SH-SY5Y (cell line): ENCODE measurements at regions not wholly inside any gene's neighbourhood (a gene's known extent, or its start where the extent isn't known, plus 50 kb on each side); places are given as distances from the start of the nearest gene placed in this dataset.

ENCODE experiments used
- GATA2 ChIP-seq: IDR thresholded peaks from 2 replicates; pipeline ENCODE4 v1.6.1; 2011; ENCODE audit warnings: mild to moderate bottlenecking, low read depth, low read length
- GATA3 ChIP-seq: IDR thresholded peaks from 2 replicates; pipeline ENCODE4 v1.6.1; 2011; ENCODE audit warnings: low read depth, mild to moderate bottlenecking, low read length, moderate library complexity

- no peak for TF ChIP-seq GATA3
- no peak for TF ChIP-seq GATA2
Measured at GRCh38 chrX:124717537-124717936, 371.2 kb downstream of the SH2D1A start.

GRCh38 chrX:124719060-124719459, 372.7 kb downstream of the SH2D1A start:
- TF ChIP-seq GATA2 (no peak), GATA3 (no peak)

GRCh38 chrX:124720532-124720931, 374.2 kb downstream of the SH2D1A start:
- no peak for TF ChIP-seq GATA2
- no peak for TF ChIP-seq GATA3

GRCh38 chrX:124725502-124725901, 379.1 kb downstream of the SH2D1A start:
- no peak for TF ChIP-seq GATA2
- no peak for TF ChIP-seq GATA3

GRCh38 chrX:124726292-124726691, 379.9 kb downstream of the SH2D1A start:
- TF ChIP-seq GATA2 (no peak), GATA3 (no peak)

GRCh38 chrX:124726881-124727280, 380.5 kb downstream of the SH2D1A start:
- TF ChIP-seq GATA2 (no peak), GATA3 (no peak)

GRCh38 chrX:124736553-124737270, 390.3 kb downstream of the SH2D1A start:
- TF ChIP-seq GATA3 (no peak), GATA2 (no peak)

- TF ChIP-seq GATA3 (no peak), GATA2 (no peak)
Measured at GRCh38 chrX:124737771-124738170, 391.4 kb downstream of the SH2D1A start.

GRCh38 chrX:124747295-124747694, 400.9 kb downstream of the SH2D1A start:
- TF ChIP-seq GATA3 (no peak), GATA2 (no peak)

- TF ChIP-seq GATA2 = no peak
- no peak for TF ChIP-seq GATA3
Measured at GRCh38 chrX:124764354-124764753, 418.0 kb downstream of the SH2D1A start.

- no peak for TF ChIP-seq GATA3
- TF ChIP-seq GATA2 = no peak
Measured at GRCh38 chrX:124769166-124769565, 422.8 kb downstream of the SH2D1A start.

GRCh38 chrX:124771292-124771691, 424.9 kb downstream of the SH2D1A start:
- TF ChIP-seq GATA3 = no peak
- TF ChIP-seq GATA2 = no peak

- TF ChIP-seq GATA2 = no peak
- TF ChIP-seq GATA3 = no peak
Measured at GRCh38 chrX:124791492-124792095, 445.2 kb downstream of the SH2D1A start.

- TF ChIP-seq GATA3 = no peak
- TF ChIP-seq GATA2 = no peak
Measured at GRCh38 chrX:124796989-124797388, 450.6 kb downstream of the SH2D1A start.

GRCh38 chrX:124804962-124805361, 458.6 kb downstream of the SH2D1A start:
- TF ChIP-seq GATA2 (no peak), GATA3 (no peak)
